HG03565 (cell line): ENCODE measurements at regions not wholly inside any gene's neighbourhood (a gene's known extent, or its start where the extent isn't known, plus 50 kb on each side); places are given as distances from the start of the nearest gene placed in this dataset.

Experiments used
- ATAC-seq: cut with Tn5 transposase; IDR thresholded peaks from one replicate; pipeline ENCODE4 v1.9.1; 2021; ENCODE audit warnings: mild to moderate bottlenecking, moderate library complexity; ENCODE audit not compliant: unreplicated experiment

DNA sequence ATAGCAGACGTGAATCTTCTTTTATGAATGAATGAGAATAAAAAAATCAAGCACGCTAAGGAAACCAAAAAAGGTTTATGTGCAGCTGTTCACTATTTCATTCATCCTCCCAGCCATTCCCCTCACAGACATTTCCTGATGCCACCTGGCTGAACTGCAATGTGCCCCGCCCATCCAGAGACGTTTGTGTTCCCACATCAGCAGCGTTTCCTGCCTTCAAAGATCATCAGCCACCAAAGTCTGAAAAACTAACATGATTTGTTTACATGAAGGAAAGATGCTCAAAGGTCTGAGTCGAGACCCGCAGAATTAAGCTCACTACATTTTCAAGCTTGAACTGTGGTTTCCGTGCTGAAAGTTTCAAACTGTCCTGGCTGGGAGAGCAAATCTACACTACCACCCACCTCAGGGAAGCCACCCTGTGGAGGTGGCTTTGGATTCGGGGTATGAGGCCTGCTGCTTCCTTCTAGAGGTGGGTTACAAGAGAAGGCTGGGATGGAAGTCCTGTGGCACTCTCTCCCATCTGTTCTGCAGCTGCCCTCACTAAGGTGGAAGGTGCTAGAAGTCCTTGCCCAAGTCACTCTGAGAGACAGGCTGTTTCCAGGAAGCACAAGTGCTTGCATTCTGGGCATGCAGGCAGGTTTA lies 201.3 kb upstream of the OSR1 start:
- ATAC-seq, result no peak

DNA sequence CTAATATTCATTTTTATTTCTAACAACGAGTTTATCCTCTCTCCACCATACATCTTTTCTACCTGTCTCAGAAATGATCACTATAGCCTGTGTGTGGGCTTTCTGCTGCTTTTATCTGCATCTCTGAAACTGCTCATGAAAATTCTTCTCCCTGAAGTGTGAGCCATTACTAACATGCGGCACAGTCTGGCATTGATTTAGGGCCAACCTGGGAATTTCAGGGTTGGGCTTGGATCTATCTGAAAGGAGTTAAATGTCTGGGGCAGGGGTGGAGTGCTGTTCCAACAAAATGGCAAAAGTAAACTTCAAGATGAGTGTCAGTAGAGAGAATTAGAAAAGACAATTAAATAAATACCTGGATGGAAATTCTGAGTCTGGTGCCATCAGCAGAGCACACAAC lies 198.2 kb upstream of the OSR1 start:
- no peak for ATAC-seq

DNA sequence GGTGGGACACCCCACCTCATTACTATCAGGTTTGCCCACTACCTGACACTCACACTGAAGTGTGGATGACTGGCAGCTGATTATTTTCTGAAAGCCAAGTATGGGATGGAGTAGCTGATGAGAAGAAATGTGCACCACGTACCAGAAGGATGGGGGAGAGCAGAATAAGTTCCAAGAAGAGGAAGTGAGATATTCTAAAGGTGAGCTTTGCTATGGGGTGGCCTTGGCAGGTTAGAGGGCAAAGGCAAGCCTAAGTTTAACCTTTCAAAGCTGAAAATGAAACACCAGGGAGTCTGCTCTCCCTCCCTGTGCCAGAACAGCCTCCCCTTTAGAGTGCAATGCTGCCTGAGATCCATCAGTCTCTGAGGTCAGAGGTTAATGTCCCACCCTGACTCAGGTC lies 196.1 kb upstream of the OSR1 start:
- ATAC-seq, result no peak

DNA sequence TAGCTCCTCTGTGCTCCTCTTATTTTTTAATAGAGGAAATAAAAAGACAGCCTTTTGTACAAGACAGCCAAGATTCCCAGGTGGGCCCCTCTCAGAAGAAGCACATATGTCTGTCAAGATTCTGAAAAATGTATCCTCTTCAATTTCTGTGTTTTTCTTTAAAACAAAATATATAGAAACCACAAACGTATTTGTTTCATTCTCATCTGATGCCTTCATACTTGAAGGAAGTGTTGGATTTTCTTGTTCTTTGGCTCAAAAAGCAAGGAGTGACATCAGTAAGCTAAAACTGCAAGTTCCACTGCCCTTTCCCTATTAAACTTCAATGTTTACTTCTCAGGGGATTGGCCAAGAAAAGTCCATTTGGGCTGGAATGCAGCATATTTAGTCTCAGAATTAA lies 193.8 kb upstream of the OSR1 start:
- no peak for ATAC-seq

DNA sequence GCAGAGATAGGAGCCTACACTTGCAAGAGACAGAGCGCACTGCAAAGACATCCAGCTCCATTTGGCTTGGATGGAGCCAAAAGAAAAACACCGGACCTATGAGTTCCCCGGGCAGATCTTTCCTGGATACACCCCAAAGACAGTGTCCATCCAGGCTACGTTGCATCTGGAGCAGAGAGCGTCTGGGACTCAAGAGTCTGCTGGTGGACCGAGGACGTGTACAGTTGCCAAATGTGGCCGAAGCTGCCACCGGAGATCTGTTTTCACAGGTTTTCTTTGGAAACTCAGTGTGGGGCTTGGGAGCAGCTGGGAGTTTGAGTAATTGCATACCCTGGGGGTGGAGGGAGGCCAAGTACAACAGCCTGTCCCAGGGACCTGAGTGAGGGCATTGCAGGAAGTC lies 192.3 kb upstream of the OSR1 start:
- ATAC-seq, result no peak

DNA sequence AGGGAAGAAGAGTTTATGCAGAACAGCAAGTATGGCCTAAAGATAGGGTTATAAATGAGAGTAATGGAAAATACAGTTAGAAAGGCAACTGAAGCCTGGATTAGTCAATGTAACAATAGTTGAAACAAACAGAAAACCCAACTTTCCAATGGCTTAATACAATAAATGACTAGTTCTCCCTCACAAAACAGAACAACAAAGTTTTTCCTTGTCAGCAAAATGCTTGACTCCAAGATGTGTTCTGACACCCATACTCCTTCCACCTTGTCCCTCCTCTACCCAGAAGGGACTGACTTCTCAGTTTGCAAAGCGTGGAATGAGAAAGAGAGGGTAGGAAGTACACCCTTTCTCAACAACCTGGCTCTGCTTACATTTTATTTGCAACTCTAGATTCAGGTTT lies 191.4 kb upstream of the OSR1 start:
- no peak for ATAC-seq

DNA sequence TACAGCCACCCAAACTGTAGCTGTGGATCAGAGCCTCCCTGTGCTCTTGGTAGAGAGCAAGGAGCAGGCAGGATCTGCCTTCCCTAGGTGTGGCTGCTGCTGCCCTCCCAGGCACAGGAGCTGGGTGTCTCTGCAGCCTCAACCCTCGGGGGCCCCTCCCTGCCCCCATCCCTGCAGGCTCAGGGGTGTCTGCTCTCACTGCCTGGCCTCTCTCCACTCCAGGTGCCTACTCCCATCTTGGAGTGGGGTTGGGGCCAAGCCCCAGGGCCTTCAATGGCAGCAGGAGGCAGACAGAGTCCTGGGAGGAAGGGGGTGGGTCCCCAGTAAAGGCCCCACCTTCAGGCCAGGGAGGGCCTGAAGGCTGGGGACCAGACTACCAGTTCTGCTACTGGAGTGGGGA lies 189.7 kb upstream of the OSR1 start:
- ATAC-seq, result no peak

DNA sequence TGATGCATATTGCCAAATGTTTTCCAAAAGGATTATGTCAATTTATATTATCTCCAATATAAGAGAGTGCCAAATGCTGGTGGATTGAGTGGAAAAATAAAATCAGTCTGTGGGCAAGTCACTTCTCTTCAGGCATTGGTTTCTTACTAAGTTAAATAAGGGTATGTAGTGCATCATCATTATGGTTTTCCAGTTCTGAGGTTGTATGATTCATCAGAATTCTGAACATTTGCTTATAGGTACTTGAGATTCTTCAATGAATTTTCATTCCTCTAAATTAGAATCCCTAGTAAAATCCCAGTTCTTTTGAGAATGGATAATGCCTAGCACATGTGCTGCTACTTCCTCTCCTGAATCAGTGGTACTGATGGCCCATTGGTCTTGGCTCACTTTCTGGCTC lies 188.9 kb upstream of the OSR1 start:
- no peak for ATAC-seq

DNA sequence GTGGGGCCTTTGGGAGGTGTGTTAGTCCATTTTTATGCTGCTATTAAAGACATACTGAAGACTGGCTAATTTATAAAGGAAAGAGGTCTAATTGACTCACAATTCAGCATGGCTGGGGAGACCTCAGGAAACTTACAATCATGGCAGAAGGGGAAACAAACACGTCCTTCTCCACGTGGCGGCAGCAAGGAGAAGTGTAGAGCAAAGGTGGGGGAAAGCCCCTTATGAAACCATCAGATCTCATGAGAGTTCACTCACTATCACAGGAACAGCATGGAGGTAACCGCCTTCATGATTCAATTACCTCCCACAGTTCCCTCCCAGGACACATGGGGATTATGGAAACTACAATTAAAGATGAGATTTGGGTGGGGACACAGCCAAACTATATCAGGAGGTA lies 187.1 kb upstream of the OSR1 start:
- ATAC-seq, result no peak

DNA sequence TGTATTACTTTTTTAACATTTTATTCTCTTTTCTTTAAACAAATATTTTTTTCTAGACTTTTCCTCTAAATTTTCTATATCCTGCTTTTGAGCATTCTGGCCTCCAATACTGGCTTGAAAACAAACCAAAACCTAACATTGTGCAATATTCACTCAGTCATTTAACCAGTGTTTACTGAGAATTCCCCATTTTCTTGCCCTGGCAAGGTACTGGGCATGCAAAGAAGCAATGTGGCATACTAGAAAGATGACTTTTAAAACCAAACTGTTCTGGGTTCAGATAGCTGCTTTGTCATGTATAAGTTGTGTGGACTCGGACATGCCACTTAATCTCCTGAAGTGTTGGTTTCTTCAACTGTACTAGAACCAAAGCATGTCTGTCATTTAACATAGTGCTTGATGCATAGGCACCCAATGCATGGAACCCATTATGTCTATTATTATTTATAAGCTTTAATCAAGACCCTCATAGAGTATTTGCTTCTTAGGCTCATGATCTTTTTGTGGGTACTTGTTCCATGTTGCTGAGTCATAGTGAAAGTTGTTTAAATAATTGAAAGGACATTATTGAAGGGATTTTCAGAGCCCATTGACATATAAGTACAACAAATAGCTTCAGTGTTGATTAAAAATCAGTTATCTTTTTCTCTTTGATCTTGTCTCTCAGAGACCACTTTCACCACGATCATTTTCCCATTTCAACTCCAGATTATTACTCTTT lies 185.4 kb upstream of the OSR1 start:
- no peak for ATAC-seq

DNA sequence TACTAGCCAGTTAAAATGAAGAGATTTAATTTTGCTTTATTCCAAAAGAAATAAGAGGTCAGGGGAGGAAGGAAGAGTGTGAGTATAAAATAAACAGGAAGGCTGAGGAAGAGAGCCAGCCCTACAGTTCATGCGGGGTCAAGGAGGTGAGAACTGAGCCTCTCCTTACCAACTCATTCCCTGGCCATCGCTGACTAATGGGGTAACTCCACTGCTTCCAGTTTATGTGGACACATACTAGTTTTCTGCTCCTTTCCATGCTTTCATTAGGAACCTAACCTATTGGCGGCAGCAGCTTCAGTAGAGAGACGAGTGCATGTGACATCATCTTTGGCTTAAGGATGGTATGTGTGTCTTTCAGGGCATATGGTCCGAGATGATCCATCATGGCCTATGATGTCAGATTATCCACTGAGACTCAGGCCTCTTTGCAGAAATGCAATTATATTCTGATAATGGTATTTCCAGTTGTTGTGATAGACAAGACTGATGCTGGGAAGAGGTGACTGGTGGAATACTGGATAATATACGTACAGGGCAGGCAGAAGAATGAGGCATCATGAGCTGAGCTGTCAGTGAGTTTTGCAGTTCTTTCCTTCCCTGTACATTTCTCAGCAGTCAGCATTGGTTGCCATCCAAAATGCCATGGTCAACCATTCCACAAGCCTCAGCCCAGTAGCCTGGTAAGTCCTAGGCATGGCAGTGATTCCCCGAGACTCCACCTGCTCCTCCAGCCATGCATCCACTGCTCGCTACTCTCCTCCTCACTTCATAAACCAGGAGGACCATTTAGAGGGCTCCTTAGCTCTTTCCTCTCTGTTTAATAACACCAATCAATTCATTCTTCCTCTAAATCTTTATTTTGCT lies 184.6 kb upstream of the OSR1 start:
- no peak for ATAC-seq

DNA sequence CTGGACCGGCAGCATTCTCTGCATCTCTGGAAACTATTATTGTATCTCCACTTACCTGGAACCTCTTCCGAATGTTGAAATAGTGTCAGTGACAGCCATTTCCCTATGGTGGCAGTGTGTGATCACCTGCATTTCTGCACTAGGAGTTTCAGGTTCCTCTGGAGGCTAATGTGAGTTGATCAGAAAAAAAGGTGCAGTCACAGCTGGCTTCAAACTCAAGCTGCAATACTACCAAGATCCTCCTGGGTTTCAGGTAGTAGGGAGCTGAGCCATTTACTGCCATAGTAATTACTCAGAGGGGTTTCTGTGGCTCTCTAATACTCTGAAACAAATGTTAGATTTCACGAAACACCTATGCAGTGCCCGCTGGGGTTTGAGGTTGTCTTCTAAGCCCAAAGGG lies 183.5 kb upstream of the OSR1 start:
- ATAC-seq, result no peak

DNA sequence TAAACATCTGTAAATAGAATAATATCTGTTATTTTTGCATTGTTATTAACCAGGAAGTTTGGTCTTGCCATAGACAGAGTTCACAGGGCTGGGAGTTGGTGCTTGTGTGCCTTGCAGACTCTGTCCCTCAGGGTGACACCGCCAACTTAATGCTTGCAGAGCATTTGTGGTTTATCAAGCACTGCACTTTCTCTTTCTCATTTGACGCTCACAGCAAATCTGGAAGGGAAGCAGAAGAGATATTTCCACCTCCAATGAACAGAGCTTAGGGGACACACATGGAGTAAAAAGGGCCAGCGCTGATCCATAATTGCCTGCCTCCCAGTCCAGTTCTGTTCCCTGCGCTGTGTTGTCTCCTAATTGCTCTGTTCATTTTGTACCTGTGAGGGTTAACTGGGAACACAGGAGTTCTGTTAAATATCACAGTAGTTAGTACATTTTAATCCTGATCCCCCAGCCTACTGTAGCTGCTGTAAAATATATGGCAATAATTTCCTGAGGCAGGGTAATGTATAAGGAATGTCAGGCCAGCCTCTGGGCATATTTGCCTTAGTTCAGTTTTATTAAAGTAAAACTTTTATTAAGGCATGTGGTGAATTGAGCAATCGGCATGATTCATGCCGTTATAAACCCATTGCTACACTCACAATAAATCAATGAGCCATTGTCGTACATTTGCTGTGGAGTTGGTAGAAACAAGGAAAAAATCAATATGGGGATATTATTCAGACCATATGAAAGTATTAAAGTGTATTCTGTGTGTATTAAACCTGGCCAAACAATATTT lies 182.5 kb upstream of the OSR1 start:
- no peak for ATAC-seq

DNA sequence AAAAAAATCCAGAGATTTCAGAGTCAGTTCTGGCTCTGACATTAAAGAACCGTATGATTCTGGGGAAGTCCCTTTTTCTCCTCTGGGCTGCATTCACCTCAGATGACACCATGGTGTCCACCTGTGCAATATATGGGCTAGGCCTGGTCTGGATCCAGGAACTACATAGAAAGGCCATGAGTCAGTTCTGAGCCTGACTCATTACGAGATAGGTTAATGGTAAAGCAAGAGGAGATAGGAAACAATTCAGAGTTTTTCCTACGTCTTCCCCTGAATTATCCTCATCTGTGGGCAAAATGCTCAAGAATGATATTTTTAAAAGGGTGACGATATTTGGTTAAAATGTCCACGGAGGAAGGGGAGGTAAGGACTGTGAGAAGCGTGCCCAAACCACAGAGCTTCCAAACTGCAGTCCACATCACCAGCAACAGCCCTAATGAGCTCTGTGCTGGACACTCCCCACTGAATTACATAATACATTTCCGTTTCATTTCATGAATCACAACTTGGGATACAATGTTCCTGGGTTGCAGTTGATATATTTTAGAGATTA lies 180.1 kb upstream of the OSR1 start:
- peak; percentile 38 for ATAC-seq

DNA sequence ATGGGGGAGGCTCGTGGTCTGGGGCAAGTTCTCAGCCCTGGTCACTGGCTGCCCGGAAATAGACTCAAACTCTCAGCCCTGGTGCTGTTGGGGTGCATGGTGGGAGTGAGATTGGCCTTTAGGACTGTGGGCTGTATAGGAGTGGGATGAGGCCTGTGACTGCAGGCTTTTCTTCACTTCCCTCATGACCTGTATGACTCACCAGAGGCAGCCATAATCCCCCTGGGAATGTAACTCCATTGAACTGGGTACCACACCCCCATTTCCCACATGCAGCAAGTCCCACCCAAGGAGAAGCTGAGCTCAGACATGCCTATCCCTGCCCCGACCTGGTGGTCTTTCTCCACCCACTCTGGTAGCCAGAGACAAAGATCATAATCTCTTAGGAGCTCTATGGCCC lies 177.7 kb upstream of the OSR1 start:
- ATAC-seq, result no peak

DNA sequence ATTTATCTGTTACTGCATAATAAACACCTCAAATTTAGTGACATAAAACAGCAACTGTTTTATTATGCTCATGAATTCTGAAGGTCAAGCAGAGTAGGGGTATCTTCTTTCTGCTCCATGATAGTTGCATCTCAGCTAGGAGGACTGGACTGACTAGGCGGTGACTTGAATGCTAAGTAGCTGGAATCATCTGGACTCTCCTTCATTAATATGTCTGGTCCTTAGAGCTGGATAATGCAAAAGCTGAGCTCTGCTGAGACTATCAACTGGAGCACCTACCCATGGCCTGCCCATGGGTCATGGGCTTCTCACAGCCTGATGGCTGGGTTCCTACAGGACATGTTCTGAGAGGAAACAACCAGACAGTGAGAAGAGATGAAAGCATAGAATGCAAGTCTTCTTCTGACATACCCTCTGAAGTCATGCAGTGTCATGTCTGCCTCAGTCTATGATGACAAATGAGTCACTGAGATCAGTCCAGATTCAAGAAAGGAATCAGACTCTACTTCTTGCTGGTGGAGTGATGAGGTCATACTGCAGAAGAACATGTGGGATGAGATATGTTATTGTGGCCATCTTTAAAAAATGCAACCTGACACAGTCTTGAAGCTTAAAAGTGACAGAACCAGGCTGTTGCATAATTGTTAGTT lies 174.2 kb upstream of the OSR1 start:
- ATAC-seq, result no peak

DNA sequence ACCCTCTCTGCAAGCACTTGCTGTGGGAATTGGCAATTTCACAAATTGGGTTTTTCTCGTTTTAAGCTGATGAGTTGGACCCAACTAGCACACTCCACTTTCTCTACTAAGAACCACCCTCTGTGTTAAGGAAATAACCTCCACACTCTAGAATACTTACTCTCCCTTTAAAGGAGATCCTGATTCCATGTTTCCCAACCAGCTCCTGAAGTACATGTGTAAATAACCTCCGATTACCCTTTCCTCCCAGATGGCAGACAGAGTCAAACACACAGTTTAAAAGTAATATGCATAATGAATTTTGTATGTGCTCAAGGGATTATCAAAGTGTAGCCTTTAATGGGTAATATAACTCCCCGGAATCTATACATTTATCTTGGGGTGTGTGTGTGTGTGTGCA lies 171.3 kb upstream of the OSR1 start:
- no peak for ATAC-seq

DNA sequence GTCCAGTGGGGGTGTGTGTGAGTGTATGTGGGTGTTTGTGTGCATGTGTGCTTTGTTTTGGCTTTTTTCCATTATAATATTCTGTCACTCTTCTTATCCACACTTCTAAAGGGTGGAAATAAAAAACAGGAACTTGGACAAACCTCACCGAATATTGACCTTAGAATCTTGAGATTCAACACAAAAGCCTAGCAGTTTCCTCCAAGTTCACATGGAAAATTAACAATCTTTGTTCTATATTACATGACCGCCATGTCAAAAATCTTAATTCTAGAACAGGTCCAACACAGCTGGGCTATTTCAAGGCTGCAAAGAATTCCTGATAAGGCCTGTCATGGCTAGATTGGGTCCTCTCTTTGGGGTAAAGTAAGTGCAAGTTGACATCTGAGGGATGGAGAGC lies 169.3 kb upstream of the OSR1 start:
- ATAC-seq, result no peak

DNA sequence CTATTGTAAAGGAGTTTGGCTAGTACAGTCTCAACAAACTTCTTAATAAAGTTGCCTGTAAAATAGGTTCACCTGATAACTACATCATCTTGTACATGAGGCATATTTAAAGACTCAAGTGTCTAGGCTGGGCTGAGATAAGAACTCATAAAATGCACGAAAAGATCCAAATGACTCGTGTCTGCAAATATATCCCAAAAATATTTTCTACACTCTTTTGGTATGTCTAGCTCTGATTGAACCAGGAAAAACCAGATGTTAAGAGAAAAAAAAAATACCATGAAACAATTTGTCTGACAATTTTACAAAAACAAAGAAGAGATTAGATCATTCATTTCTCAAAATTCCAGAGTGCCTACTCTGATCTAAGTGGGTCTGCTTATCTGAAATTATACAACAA lies 166.9 kb upstream of the OSR1 start:
- ATAC-seq, result no peak

DNA sequence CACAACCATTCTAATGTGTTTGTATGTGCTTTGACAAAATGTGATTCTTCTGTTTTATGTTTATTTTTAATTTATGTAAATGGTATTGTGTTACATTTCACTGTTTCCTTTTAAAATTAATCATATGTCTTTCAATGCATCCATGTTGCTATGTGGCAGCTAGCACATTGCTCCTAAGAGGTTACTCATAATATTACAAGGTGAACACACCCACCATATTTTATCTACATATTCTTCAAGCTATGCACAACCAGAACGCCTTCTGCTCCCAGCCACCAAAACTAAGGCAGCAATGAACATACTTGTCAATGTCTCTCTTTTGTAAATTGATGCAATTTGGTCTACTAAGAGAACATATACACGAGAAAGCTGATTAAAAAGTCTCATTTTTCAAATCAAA lies 160.6 kb upstream of the OSR1 start:
- no peak for ATAC-seq
